ENCODE measurements at regions not wholly inside any gene's neighbourhood (a gene's known extent, or its start where the extent isn't known, plus 50 kb on each side); places are given as distances from the start of the nearest gene placed in this dataset.

- TF ChIP-seq ZBTB49 (tag by site-specific recombination; IDR thresholded peaks at IDR 0.05; ENCODE audit: low read depth) (no peak), CTCF (tag by site-specific recombination; IDR thresholded peaks at IDR 0.05) (no peak), MYNN (tag by site-specific recombination; IDR thresholded peaks at IDR 0.05; ENCODE audit: borderline replicate concordance) (no peak), KLF8 (tag by site-specific recombination; IDR thresholded peaks at IDR 0.05) (no peak), SCRT1 (tag by site-specific recombination; IDR thresholded peaks at IDR 0.05; ENCODE audit: borderline replicate concordance) (no peak), ZNF18 (tag by site-specific recombination; IDR thresholded peaks at IDR 0.05) (no peak), ZIC2 (tag by site-specific recombination; IDR thresholded peaks at IDR 0.05) (no peak)
Measured at GRCh38 chr14:97975216-97975615, 1178.0 kb downstream of the VRK1 start.
